NOMO-1 treated with DMSO at 0.1 percent for 48 hours (cell line): ENCODE measurements at regions not wholly inside any gene's neighbourhood (a gene's known extent, or its start where the extent isn't known, plus 50 kb on each side); places are given as distances from the start of the nearest gene placed in this dataset.
"Not testable (repeated sequence)": the region's sequence is repeated elsewhere in the genome, so short reads cannot be mapped to it uniquely, and the experiment has no call there.

Experiments
- DNase-seq: peaks from one replicate; lab custom pipeline; 2025; ENCODE audit not compliant: unreplicated experiment; lab: John Stamatoyannopoulos, UW

DNA sequence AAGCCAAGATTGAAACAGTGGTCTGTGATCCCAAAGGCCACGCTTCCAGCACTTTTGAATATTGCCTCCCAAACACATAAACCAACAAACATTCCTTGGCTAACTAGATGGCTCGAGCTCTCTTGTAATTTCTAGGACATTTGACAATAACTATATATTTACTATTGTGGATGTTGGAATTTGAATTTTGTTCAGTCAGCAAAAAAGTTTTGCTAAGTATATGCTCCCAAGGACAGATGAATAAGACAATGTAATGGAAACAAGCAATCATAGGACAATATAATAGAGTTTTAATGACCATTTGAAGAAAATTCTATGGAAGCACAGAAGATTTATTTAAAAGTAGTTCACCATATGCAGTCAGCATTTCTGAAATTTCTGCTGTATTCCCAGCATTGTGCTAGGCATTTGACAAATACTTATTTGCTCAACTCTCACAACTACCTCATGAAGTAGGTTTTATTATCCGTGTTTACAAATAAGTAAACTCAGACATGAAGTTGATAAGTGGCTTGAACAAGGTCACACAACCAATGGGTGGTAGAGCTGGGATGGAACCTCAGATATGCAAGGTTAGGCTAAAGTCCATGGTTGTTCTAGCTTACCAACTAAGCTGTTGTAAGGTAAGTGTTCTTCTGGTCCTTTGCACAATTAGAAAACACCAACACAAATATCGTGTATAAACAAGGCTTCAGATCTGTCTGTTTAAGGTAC is 205.1 kb downstream of the NUFIP1 start:
- no peak for DNase-seq

DNA sequence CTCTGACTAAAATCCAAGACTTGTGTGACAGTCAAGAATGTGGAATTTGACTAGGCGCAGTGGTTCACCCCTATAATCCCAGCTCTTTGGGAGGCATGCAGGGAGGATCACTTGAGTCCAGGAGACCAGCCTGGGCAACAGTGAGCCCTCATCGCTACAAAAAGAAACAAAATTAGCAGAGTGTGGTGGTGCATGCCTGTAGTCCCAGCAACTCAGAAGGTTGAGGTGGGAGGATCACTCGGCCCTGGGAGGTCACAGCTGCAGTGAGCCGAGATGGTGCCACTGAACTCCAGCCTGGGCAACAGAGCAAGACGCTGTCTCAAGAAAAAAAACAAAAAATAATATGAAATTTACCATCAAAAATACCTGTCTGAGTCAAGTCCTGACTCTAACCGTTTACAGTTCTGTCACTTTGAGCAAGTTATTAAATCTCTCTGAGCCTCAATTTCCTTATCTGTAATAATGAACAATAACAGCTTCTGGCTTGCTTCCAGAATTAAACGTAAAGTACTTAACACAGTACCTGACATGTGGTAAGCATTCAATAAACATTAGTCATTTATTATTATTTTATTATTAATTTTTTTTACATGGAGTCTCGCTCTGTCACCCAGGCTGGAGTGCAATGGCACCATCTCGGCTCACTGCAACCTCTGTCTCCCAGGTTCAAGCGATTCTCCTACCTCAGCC is 204.6 kb upstream of the TSC22D1 start:
- no peak for DNase-seq

DNA sequence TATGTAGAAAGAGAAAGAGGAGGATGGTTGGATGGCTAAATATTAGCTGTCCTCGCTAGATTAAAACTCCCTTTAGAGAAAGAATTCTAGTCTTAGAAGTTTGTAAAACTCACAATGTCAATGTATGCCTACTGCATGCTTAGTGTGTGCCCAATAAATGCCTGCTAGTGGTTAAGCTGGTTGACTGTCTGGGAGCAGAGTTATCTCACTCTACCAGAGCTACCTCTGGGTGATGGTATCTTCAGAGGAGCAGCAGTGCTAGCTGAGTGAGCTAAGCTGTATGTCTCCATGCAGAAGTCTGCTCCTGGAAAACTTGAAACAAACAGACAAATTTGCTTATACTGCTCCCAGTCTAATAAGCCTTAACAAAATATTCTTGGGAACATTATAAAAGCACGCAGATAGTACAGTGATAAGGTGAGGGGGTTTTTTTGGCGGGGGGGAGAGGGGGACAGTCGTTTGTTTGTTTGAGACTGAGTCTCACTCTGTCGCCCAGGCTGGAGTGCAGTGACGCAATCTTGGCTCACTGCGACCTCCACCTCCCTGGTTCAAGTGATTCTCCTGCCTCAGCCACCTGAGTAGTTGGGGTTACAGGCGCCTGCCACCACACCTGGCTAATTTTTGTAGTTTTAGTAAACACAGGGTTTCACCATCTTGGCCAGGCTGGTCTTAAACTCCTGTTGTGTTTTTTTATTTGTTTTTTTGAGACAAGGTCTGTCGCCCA is 202.8 kb upstream of the TSC22D1 start:
- DNase-seq: no peak

DNA sequence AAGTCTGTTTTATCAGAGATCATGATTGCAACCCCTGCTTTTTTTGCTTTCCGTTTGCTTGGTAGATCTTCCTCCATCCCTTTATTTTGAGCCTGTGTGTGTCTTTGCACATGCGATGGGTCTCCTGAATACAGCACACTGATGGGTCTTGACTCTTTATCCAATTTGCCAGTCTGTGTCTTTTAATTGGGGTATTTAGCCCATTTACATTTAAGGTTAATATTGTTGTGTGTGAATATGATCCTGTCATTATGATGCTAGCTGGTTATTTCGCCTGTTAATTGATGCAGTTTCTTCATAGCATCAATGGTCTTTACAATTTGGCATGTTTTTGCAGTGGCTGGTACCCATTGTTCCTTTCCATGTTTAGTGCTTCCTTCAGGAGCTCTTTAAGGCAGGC is 199.2 kb upstream of the TSC22D1 start:
- DNase-seq: not testable (repeated sequence)

DNA sequence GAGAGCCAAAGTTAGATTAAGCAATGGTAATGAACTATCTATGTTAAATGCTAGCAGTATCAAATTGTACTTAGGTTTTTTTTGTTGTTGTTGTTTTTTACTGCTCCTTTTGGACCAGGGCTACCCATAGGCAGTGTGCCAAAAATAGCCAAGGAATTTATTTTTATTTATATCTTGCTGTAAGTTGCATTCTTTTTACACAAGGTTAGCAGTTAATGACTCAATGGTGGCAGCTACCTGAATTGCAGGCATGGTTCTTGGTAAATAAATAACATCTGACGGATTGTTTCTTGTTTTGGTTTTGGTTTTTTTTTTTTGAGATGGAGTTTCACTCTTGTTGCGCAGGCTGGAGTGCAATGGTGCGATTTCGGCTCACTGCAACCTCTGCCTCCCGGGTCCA is 194.8 kb upstream of the TSC22D1 start:
- DNase-seq: no peak

DNA sequence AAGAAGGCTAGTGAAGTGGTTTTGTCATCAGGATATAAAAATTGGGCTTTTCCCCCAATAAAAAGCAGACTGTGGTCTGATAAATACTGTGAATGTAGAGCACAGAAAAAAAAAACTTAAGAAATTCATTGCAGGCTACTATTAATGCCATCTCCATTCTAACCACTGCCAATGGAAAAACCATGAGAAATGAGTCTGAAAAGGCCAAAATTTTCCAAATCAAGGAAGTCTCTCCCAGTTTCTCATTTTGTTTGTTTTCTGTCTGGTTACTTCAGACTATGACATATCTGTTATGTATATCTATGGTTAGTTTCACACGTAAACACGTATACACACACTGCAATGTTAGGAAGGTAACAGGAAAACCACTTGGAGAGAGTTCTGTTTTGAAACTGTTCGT is 193.6 kb upstream of the TSC22D1 start:
- no peak for DNase-seq

DNA sequence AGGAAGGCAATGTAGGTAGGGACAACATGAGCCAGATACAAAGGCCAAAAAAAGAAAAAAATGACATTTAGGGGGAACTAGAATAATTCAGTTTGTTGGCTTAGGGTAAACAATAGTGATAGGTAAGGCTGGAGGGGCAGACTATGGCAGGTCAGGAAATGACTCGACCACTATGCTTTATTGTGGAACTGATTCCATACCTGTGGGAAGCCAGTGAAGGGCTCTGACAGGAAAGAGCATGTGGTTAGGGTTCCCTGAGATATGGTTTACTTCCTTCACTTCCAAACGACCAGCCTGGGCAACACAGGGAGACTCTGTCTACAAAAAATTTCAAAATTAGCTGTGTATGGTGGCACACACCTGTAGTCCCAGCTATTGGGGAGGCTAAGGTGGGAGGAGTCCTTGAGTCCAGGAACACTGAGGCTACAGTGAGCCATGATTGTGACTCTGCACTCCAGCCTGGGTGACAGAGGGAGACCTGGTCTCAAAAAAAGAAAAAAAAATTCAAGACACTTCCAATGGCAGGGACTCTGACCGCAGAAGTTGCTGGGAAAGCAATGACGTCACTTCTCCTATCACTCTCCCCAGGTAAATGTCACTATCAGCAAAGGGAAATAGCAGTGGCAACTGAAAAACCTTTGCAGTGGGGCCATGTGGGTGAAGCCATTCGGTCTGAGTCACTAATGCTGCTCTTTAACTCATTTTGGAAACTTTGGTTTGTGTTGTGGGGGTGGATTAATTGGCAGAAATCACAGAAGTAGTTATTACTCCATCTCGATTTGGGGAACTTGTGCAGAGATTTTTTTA is 192.8 kb upstream of the TSC22D1 start:
- DNase-seq: no peak

DNA sequence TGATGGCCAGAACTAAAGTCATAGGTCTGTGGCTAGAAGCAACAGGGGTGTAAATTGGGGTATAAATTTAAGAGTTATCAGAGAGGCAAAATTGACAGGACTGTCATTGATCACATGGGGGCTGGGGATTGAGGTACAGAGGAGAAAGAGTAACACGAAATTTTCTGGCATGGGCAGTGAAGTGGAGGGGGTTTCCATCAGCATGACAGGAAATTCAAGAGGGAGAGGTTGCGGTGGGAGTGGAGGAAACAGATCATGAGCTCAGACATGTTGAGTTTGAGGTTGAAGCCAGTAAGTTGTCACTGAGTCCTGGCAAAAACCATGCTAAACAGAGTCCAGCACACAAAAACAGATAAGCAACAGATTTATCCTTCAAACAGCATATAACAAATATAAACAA is 192.1 kb upstream of the TSC22D1 start:
- no peak for DNase-seq

DNA sequence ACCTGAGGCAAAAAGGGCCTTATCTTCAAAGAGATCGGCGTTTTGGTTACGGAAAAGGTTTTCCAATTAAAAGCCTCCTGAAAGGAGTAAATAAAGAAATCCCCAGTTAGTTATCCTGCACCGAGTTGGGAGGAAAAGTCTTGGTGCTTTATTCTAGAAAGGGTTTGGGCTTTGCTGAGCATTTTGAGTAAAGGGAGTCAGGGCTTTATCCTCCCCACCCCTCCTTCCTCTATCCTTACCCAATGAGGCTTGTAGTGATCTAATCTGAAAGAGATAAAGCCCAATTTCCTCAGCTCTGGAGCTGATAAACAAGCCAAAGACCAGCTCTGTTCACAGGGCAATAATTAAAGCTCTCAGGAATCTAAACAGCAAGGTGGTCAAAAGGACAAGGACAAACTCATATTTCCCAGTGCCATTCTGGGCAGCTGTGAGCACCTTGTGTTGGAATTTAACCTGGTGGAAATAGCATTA is 188.9 kb upstream of the TSC22D1 start:
- no peak for DNase-seq

DNA sequence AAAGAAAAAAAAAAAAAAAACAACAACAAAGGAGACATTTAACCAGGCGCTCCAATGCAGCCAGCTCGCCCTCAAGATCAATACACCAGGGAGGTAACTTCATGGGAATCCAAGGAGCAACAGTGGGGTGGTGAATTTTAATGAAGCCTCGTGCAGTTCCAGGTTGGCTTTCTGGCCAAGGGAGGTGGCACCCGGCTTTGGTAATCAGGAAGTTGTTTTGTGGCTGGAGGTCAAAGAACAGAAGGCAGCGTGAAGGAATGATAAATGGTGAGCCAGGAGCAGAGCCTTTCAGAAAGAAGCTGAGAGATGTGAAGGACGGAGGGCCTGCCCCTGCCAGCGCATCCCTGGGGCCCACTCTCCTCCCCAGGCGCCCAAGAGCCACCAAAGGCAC is 188.2 kb upstream of the TSC22D1 start:
- DNase-seq: peak; percentile 39

DNA sequence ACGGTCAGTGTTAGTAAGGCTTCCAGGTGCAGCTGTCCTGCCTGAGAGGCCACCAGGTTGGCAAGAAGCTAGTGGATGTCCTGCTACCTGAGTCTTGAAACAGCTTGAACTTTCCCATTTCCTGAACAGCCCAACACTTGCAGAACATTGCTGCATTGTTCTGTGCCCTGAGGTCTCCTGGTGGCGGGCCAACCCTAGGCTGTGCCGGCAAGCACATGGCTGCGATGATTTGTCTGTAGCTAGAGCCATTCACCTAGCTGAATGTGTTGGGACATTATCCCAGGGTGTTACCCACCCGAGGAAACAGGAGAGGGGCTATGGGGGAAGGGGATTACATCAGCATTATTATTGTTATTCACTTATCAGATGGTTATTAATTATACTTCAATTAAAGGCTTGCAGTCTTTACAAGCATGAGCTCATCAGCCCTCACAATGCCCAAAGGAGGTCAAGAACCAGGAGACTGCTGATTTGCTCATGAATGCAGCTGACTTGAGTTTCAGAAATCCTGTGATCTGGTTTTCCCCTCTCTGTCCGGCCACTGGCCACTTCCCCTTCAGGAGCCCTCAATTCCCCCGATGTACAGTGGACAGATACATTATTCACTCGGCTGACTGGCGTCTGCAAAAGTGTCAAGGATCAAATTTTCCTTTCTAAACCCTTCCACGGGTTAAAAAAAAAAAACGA is 187.6 kb upstream of the TSC22D1 start:
- DNase-seq: no peak

DNA sequence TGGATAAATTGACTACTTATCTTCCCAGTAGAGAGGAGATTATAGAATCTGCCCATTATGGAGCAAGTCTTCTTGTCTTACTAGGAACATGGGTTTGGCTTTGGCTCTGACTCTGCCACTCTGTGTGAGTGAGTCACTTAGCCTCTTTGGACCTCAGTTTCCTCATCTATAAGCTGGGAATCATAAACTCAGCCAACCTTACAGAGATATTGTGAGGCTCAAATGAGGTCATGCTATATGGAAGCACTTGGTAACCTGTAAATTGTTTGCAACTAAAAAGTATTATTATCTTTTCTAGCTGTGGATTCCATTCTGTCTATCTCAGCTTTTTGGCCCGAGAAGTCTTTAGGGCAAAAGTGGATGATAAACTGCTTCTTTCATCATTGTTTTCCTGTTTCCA is 186.8 kb upstream of the TSC22D1 start:
- DNase-seq: no peak

DNA sequence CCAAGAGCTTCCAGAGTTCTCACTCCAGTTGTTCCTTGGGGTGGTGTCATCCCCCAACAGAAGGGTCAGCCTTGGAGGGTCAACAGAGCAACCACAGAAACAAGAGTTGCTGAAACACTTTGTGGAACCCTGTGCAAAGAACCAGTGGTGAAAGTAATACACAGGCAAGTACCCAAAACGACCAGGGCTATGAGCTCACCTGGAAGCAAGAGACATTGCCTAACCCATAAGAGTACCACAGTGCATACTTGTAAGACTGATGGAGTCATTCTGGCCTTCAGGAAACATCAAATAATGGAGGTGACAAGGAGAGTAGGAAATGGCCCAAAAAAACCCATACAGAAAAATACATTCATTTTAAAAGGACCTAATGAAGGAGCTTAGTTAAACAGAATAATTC is 184.3 kb upstream of the TSC22D1 start:
- no peak for DNase-seq

DNA sequence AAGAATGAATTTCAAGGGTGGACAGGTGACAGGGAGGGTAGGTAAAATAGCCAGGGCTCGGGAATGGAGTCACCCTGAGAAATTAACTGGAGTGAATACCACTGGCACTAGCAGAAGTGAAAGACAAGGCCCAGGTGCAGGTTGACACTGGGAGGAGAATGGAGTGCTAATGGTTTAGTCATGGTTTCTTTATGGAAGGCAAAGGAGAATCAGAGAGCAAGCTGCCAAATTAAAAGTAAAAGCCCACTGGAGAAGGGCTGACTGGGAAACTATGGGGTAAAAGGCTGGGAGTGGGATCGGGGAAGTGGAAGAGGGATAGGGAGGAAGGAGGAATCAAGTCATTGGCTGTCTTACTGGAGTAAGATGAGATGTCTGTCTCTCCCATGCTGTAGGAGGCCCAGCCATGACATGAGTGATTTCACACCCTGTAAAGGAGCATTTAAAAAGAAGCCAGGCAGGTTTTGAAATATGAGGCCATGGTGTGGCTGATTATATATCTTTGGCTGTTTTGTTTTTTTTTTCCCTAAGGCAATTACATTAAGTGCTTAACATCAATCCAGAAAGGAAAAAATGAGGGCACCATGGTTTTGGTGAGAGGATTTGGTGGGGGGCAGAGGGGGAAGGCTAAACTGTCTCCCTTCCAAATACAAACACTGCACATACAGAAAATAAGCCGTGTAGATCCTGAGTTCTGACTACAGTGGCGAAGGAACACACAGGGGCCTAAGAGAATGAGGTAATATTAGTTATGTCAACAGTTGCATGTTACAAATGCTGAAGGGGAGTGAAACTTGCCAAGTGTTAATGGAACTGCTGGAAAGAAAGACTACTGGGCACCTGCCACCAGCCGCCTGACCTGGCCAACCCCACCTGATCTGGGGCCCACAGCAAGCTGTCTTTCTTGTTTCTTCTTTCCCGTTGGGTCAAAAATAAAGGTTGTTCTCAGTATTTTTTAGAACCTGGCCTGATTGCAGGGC is 183.5 kb upstream of the TSC22D1 start:
- no peak for DNase-seq

DNA sequence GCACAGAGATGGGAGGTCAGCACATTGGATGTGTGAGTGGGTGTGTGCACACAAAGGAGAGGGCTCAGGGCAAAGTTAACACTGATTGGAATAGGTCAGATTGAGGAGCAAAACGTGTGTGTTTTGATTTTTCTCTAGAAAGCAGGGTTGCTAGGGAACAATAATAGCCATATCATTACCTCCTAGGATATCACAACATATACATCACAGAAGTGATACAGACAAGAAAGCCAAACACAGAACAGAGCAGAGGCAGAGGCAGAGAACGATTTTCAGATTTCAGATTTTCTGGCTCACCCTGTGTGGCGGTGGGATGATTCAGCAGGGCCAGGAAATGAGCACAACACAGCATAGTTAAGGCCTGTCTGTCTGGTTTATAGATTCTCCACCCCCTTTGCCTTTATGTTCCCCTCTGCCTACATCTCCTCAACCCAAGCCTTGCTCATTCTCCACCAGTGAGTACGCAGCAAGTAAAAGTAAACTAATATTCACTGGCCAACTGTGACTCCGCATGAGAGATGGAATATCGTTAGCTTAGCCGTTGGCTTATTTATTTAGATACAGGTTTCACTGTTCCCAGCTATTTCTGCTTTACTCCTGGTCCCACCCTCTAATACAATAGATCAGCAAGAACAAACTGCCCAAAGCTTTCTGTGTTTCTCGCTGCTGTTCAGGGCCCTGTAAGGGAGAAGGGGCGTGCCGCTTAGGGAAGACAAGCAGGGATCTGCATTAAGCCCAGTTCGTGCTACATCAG is 182.7 kb upstream of the TSC22D1 start:
- no peak for DNase-seq

DNA sequence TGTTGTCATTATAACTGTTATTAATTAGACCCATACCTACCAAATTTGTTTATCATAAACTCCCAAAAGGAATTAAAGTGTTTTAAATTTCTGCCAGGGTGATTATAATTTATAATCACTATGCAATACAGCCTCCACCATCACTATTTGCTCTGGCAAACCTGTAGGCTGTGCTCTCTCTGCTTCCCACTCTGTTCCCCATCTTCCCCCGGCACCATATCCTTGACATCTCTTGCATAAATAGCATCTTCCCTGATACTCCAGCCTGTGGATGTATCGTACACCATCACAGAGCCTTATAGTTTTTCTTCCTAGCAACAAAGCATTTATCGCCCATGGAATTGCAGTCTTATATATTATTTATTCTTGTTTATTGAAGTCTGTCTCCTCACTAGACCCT is 181.5 kb upstream of the TSC22D1 start:
- DNase-seq: no peak

DNA sequence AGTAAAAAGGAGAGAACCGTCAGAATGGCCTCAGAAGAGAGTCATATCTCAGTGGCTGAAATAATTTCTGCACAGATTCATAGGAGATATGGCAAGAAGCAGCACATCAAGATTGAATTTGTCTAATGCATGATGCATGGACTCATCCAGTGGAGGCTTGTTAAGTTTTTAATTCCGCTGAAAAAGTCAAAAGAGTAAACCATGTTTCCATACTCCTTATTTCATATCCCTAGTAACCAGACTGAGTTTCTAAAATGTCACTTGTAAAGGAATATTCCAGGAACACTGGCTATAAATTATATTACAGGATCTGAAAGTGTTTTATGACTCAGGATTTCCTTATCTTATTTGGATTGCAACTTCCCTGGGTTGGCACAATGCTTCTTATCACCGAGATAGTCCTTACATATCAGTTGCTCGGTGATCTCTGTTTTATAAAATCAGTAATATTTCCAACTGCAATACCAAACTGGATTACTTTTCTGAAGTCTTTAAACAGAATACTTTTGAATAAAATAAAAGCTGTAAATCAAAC is 180.2 kb upstream of the TSC22D1 start:
- no peak for DNase-seq

DNA sequence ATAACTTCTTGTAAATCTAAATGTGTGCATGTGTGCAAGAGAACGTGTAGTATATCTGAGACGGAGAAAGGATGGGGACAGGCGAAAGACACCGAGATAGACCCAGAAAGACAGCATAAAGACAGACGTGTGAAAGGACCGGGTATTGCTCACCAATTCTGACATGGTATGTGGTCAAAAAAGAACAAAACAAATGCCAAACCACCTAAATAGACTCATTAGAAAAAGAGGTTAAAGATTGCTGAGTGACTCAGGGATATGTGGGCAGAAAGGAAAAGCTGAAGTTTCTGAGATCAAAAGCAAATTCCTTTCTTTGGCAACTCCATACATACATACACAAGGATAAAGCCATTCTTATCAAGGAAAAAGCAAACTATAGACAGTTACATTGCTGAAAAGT is 179.7 kb upstream of the TSC22D1 start:
- no peak for DNase-seq

DNA sequence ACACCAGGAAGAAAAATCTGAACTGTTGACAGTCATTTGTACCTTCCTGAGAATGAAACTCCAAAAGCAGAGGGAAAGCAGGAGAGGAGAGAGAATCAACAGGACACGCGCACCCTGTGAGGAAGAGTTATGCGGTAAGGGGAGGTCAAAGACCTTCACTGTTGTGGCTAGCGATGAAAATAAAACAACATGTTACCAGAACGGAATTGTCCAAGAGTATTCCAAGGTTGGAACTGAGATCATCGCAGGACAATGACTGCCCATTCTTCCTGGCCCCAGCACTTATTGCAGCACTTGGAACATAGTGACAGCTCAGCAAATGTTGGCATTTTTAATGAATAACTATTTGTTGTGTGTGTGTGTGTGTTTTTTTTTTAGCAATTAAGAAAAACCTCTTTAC is 176.0 kb upstream of the TSC22D1 start:
- DNase-seq: no peak
